ENCODE measurements at regions not wholly inside any gene's neighbourhood (a gene's known extent, or its start where the extent isn't known, plus 50 kb on each side); places are given as distances from the start of the nearest gene placed in this dataset.
"Not testable (repeated sequence)": the region's sequence is repeated elsewhere in the genome, so short reads cannot be mapped to it uniquely, and the experiment has no call there.

DNA sequence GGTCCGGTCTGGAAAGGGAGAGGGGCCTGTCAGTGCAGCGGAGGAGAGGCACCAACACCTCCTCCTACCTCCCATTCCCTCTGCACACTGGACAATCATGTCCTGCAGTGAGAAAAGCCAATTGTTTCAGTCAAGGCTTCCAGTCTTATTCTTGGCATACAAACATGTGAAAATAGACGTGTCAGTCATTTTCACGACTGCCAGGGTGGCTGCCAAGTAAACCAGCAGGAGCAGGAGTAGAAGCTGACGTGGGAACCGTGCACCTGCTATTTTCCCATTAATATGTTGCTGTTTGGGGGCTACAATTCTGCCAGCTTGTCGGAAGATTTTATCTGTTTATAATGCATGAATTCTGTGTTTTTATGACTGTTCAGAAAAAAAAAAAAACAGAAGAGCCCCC is 202.3 kb downstream of the SPP2 start:
- TF ChIP-seq, protein P1, sequence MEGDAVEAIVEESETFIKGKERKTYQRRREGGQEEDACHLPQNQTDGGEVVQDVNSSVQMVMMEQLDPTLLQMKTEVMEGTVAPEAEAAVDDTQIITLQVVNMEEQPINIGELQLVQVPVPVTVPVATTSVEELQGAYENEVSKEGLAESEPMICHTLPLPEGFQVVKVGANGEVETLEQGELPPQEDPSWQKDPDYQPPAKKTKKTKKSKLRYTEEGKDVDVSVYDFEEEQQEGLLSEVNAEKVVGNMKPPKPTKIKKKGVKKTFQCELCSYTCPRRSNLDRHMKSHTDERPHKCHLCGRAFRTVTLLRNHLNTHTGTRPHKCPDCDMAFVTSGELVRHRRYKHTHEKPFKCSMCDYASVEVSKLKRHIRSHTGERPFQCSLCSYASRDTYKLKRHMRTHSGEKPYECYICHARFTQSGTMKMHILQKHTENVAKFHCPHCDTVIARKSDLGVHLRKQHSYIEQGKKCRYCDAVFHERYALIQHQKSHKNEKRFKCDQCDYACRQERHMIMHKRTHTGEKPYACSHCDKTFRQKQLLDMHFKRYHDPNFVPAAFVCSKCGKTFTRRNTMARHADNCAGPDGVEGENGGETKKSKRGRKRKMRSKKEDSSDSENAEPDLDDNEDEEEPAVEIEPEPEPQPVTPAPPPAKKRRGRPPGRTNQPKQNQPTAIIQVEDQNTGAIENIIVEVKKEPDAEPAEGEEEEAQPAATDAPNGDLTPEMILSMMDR (IDR thresholded peaks at IDR 0.05; ENCODE audit: borderline replicate concordance, insufficient read depth, low read depth, low read length) = no peak

DNA sequence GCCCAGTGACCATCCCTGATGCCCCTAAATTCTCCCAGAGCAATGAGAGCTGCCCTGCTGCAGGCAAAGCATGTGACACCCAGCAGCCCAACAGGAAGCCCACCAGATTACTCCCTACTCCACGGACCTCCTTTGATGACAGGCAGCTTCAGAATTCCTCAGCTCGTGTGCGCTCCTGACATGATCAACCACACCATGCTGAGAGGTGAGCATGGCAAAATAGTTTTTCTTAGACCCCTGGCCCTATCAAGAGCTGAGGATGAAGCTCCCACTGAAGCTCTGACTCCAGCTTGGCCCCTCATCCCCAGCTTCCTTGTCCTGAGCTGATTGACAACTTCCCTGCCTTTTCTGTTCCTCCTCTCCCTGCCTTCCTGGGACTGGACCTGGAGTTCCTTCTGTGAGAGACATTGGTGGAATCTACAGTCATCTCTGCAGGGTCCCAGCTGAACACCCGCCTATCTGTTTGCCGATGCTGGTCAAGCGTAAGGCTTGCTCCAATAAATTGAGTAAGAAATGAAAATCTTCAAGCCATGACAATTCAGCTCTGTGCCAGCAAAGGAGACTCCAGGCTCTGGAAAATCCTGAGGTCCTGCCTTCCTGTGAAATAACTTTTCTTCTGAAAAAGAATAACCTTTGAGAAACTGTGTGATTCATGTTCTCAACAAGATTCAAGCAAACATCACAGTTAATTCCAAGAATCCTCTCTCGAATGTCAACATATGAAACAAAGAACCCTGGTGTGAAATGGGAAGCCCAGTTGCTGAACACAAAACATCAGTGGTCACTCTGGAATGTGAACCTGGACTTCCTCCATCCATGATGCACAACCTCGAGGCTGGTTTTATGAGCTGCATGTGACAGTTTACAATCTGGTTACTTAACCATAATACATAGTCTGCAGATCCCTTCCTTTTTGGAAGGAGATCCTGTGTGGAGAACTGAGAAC is 201.1 kb downstream of the SPP2 start:
- TF ChIP-seq, protein P1 (IDR thresholded peaks at IDR 0.05; ENCODE audit: borderline replicate concordance, insufficient read depth, low read depth, low read length) = no peak
- H3K4me3 ChIP-seq (ENCODE audit: low read depth, low read length) = no peak overlapping the region

More for the DNA sequence above, 202.3 kb downstream of the SPP2 start:
- H3K4me3 ChIP-seq (ENCODE audit: low read depth, low read length) = no peak overlapping the region

DNA sequence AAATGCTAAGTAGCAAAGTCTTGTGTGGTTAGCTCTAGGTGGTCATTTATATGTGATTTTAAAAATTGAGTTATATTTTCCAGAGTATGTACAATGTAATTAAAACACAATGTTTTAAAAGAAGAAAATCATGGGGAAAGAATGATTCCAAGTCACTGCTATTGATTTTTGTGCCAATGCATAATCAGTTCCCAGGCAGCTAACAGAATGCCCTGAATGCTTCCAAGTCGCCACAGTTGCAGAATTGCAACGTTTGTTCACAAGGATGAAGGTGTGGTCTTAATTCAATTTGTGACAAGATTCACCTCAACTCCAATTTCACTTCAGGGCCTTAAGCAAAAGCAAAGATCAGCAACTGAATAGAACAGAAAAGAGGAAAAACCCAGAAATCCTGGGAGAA is 200.4 kb downstream of the SPP2 start:
- no peak overlapping the region for H3K4me3 ChIP-seq (ENCODE audit: low read depth, low read length)
- TF ChIP-seq, protein P1 (IDR thresholded peaks at IDR 0.05; ENCODE audit: borderline replicate concordance, insufficient read depth, low read depth, low read length) = no peak

DNA sequence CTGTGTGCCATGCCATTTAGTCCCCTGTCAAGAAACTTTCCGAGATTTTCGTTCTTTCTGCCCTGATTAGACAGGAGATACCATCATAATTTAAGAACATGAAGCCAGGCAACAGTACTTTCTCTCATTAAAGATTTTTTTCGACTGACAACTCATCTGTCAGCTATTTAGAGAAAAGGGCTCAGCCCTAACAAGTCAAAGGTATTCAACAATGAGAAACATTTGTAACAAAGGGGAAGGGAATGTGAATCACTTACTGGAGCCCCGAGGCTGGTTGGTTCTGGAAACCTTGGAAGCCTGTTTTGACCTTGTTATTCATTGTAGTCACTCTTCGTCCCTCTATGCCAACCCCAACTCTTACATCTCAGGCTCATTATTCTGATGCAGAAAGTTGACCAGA is 199.4 kb downstream of the SPP2 start:
- TF ChIP-seq, protein P1 (IDR thresholded peaks at IDR 0.05; ENCODE audit: borderline replicate concordance, insufficient read depth, low read depth, low read length) = no peak

DNA sequence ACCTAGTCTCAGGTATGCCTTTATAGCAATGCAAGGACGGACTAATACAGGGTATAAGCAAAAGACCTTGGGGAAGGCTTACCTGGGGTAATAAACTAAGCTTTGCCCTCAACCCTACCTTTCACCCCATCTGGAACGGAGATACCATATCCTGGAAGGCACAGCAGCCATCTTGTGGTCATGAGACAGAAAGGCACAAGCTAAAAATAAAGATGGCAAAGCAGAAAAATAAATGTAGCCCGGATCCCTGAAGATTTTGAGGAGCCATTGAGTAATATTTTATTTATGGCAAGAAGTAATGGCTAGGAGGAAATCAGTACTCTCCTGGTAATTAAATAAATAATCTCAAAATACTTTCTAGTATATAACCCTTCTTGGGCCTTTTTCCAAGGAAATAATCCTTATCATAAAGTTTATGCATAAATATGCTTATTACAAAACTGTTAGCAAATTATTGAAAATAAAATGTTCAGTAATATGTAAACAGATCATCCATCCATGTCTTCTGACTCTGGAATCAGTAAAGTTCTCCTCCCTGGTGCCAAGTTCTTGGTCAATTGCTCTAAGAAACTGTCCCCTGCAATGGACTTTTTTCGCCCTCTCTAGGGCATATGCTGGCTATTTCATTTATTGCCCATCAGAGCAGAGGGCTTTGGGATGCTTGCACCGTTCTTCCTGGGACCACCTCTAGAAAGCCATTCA is 198.7 kb downstream of the SPP2 start:
- no peak overlapping the region for H3K4me3 ChIP-seq (ENCODE audit: low read depth, low read length)
- TF ChIP-seq, protein P1 (IDR thresholded peaks at IDR 0.05; ENCODE audit: borderline replicate concordance, insufficient read depth, low read depth, low read length) = no peak

More for the DNA sequence above, 199.4 kb downstream of the SPP2 start:
- H3K4me3 ChIP-seq (ENCODE audit: low read depth, low read length) = no peak overlapping the region

DNA sequence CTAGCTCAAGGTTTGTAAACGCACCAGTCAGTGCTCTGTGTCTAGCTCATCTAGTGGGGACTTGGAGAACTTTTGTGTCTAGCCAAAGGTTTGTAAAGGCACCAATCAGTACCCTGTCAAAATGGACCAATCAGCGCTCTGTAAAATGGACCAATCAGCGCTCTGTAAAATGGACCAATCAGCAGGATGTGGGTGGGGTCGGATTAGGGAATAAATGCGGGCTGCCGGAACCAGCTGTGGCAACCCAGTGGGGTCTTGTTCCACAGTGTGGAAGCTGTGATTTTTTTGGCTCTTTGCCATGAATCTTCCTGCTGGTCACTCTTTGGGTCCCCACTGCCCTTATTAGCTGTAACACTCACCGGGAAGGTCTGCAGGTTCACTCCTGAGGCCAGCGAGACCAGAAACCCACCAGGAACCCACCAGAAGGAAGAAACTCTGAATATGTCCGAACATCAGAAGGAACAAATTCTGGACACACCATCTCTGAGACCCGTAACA is 197.8 kb downstream of the SPP2 start:
- H3K4me3 ChIP-seq (ENCODE audit: low read depth, low read length) = not testable (repeated sequence)

DNA sequence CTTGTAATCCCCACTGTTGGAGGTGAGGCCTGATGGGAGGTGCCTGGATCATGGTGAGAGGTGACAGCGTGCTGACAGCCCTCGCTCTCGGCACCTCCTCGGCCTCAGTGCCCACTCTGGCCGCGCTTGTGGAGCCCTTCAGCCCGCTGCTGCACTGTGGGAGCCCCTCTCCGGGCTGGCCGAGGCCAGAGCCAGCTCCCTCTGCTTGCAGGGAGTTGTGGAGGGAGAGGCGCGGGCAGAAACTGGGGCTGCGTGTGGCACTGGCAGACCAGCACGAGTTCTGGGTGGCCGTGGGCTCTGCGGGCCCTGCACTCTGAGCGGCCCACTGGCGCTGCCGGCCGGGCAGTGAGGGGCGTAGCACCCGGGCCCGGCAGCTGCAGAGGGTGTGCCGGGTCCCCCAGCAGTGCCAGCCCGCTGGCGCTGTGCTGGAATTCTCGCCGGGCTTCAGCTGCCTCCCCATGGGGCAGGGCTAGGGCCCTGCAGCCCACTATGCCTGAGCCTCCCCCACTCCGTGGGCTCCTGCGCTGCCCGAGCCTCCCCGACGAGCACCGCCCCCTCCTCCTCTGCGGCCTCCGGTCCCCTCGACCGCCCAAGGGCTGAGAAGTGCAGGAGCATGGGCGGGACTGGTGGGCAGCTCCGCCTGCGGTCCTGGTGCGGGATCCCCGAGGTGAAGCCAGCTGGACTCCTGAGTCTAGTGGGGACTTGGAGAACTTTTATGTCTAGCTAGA is 197.1 kb downstream of the SPP2 start:
- H3K4me3 ChIP-seq (ENCODE audit: low read depth, low read length) = no peak overlapping the region
- TF ChIP-seq, protein P1 (IDR thresholded peaks at IDR 0.05; ENCODE audit: borderline replicate concordance, insufficient read depth, low read depth, low read length) = no peak

Data from GM12875 (cell line).